ENCODE measurements at regions not wholly inside any gene's neighbourhood (a gene's known extent, or its start where the extent isn't known, plus 50 kb on each side); places are given as distances from the start of the nearest gene placed in this dataset.

DNA sequence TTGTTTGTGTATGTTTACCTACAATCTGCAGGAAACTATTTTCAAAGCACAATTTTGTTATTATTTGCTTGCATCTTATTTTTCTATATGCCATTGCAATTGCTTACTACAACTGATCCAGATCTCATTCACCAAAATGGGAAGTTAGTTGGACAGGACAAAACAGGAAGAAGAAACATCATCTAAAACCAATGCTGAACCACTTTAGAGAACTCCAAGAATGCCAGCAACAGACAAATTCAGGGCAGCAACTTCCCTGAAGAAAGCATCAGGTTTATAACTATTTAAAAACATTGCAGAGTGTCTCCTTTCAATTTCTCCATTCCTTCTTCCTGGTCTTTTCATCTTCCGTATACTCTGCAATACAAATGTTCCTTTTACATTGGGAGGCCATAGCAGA is 82.4 kb upstream of the SMYD2 start:
- H3K36me3 ChIP-seq, result no peaks in the 10 kb centered on the region
- no peak for DNase-seq
- H3K27me3 ChIP-seq (ENCODE audit: insufficient read depth, low read depth, severe bottlenecking), result no peaks in the 10 kb centered on the region

DNA sequence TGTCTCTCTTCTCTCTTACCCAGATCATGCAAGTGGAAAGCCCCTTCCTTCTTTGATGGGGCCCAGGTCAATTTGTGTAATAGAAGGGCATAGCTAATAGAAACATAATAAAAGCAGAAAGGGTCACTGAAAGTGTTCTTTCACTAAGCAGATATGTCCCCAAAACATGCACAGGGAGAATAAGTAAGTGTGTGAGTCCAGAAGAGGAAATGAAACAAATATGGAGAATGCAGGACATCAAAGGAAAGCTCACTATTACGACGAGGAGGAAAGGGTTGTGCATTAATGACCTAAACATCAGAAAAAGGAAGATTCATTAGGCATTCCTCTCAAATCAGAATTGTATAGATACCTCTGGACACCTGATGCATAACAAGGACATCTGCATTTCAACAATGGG is 81.4 kb upstream of the SMYD2 start:
- TF ChIP-seq, protein P1, sequence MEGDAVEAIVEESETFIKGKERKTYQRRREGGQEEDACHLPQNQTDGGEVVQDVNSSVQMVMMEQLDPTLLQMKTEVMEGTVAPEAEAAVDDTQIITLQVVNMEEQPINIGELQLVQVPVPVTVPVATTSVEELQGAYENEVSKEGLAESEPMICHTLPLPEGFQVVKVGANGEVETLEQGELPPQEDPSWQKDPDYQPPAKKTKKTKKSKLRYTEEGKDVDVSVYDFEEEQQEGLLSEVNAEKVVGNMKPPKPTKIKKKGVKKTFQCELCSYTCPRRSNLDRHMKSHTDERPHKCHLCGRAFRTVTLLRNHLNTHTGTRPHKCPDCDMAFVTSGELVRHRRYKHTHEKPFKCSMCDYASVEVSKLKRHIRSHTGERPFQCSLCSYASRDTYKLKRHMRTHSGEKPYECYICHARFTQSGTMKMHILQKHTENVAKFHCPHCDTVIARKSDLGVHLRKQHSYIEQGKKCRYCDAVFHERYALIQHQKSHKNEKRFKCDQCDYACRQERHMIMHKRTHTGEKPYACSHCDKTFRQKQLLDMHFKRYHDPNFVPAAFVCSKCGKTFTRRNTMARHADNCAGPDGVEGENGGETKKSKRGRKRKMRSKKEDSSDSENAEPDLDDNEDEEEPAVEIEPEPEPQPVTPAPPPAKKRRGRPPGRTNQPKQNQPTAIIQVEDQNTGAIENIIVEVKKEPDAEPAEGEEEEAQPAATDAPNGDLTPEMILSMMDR (IDR thresholded peaks at IDR 0.05; ENCODE audit: low read depth, low read length), result no peak
- Histone ChIP-seq H3K27ac (no peak overlapping the region), H3K9me3 (ENCODE audit: severe bottlenecking) (no peaks in the 10 kb centered on the region), H3K36me3 (no peaks in the 10 kb centered on the region), H3K4me3 (ENCODE audit: low read depth, low read length) (no peak overlapping the region), H3K27me3 (ENCODE audit: insufficient read depth, low read depth, severe bottlenecking) (no peaks in the 10 kb centered on the region)
- DNase-seq, result no peak

More for the DNA sequence above, 82.4 kb upstream of the SMYD2 start:
- TF ChIP-seq, protein P1 (IDR thresholded peaks at IDR 0.05; ENCODE audit: low read depth, low read length), result no peak
- Histone ChIP-seq H3K9me3 (ENCODE audit: severe bottlenecking) (no peaks in the 10 kb centered on the region), H3K4me3 (ENCODE audit: low read depth, low read length) (no peak overlapping the region), H3K27ac (no peak overlapping the region)

DNA sequence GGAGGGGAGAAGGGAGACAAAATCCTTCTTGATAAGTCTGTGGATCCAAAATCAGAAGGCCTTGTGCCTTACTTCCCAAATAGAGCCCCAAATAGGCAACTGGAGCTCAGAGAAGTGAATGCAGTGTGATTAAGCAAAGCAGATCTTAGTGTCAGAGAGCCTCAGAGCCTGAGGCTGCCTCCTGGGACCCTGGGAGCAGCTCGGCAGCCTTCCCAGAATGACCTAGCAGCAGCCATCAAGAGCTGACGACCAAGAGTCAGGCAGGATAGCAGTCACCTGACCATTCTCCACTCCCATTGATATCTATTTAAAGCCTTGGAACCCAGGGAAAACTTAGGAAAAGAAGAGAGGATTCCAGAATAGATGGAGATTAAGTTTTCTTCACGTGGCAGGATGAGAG is 78.0 kb upstream of the SMYD2 start:
- TF ChIP-seq, protein P1 (IDR thresholded peaks at IDR 0.05; ENCODE audit: low read depth, low read length), result no peak
- Histone ChIP-seq H3K36me3 (no peaks in the 10 kb centered on the region), H3K9me3 (ENCODE audit: severe bottlenecking) (no peaks in the 10 kb centered on the region), H3K4me3 (ENCODE audit: low read depth, low read length) (no peak overlapping the region), H3K27ac (no peak overlapping the region), H3K27me3 (ENCODE audit: insufficient read depth, low read depth, severe bottlenecking) (no peaks in the 10 kb centered on the region)
- no peak for DNase-seq

DNA sequence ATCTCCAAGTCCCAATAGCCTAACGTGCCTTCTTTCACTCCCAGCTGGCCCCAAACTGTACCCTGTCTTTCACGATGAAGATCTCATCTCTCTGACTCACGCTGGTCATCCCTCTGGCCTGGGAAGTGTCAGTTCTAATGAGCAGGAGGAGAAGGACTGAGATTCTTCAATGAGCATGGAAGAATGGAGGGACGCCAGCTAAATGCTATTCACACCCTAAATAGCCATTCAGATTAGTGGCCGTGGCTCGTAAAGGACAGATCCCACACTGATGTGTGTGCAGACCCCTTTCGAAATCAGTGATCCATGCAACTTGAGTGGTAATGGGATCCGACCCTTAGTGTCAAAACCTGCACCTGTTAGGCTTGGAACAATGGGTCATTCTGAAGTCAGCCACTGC is 75.9 kb upstream of the SMYD2 start:
- Histone ChIP-seq H3K9me3 (ENCODE audit: severe bottlenecking) (no peaks in the 10 kb centered on the region), H3K4me3 (ENCODE audit: low read depth, low read length) (no peak overlapping the region), H3K36me3 (no peaks in the 10 kb centered on the region), H3K27me3 (ENCODE audit: insufficient read depth, low read depth, severe bottlenecking) (no peaks in the 10 kb centered on the region), H3K27ac (no peak overlapping the region)
- DNase-seq, result no peak
- TF ChIP-seq, protein P1 (IDR thresholded peaks at IDR 0.05; ENCODE audit: low read depth, low read length), result no peak

DNA sequence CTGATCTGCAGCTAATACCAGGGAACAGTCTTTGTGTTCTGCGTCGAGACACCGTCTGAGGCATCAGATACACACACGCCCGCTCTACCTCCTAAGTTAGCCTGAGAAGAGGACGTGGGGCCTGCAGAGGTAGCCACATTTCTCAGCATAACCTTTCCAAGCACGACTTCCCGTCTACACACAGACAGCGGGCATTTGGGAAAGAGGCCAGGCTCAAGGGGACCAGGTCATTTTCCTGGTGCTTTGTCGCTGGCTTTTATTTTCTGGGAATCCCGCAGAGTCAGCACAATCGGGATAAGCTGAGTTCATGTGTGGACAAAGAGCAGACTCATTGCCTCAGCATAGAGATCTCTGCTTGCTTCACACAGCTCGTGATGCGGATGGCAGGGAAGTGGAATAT is 72.5 kb upstream of the SMYD2 start:
- Histone ChIP-seq H3K4me3 (ENCODE audit: low read depth, low read length) (no peak overlapping the region), H3K9me3 (ENCODE audit: severe bottlenecking) (no peaks in the 10 kb centered on the region), H3K27ac (no peak overlapping the region), H3K36me3 (no peaks in the 10 kb centered on the region), H3K27me3 (ENCODE audit: insufficient read depth, low read depth, severe bottlenecking) (no peaks in the 10 kb centered on the region)
- TF ChIP-seq, protein P1 (IDR thresholded peaks at IDR 0.05; ENCODE audit: low read depth, low read length), result no peak
- DNase-seq, result no peak

DNA sequence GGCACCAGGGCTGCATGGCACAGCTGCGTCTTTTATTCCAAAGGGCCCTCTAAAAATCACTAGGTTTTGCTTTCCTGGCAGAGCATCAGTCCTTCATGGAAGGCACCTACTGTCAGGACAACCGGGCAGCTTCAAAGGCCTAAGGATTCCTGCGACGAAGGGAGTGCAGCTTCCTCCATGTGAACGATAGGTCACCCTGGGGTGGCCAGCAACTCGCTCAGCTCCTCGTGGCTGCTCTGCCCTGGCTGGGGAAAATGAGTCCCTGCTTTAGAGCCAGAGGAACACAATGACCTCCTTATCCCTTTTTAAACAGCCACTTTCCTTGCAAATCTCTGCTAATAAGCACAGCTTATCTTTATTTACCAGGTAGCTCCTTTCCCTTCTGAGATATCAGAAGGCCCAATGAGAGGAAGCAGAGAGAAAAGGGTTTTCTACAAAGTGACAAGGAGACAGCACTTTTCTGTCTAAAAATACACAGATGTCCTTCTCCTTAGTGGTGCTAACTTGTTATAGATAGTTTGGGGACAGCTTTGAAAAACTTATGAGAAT is 71.6 kb upstream of the SMYD2 start:
- no peak overlapping the region for H3K4me3 ChIP-seq (ENCODE audit: low read depth, low read length)
- H3K9me3 ChIP-seq (ENCODE audit: severe bottlenecking), result no peaks in the 10 kb centered on the region
- no peaks in the 10 kb centered on the region for H3K27me3 ChIP-seq (ENCODE audit: insufficient read depth, low read depth, severe bottlenecking)
- no peaks in the 10 kb centered on the region for H3K36me3 ChIP-seq
- DNase-seq, result no peak
- no peak overlapping the region for H3K27ac ChIP-seq
- TF ChIP-seq, protein P1 (IDR thresholded peaks at IDR 0.05; ENCODE audit: low read depth, low read length), result no peak

Measured in WERI-Rb-1 (cell line).